ENCODE measurements at regions not wholly inside any gene's neighbourhood (a gene's known extent, or its start where the extent isn't known, plus 50 kb on each side); places are given as distances from the start of the nearest gene placed in this dataset.

- TF ChIP-seq CTCF (IDR thresholded peaks at IDR 0.05; ENCODE audit: insufficient read depth, low read length) (no peak), POLR2AphosphoS5 (IDR thresholded peaks at IDR 0.05; ENCODE audit: low read depth) (no peak), GABPA (IDR thresholded peaks at IDR 0.05; ENCODE audit: low read depth) (no peak), REST (IDR thresholded peaks at IDR 0.05; ENCODE audit: insufficient replicate concordance, low read depth) (no peak), SPI1 (IDR thresholded peaks at IDR 0.05; ENCODE audit: borderline replicate concordance, low read depth) (no peak)
Observed at GRCh38 chr2:41605311-41605710, 442.5 kb upstream of the PKDCC start.

Data from HL-60 (cell line).